NT2/D1 (cell line): ENCODE measurements at regions not wholly inside any gene's neighbourhood (a gene's known extent, or its start where the extent isn't known, plus 50 kb on each side); places are given as distances from the start of the nearest gene placed in this dataset.

Source experiments
- SUZ12 ChIP-seq: IDR thresholded peaks from 2 replicates; pipeline ENCODE4 v1.6.1; 2011; ENCODE audit not compliant: insufficient read length, insufficient read depth; ENCODE audit errors: extremely low read depth
- YY1 ChIP-seq: IDR thresholded peaks from 2 replicates; pipeline ENCODE4 v1.6.1; 2011; ENCODE audit not compliant: insufficient read length, insufficient read depth
- ZNF274 ChIP-seq: IDR thresholded peaks from 2 replicates; pipeline ENCODE4 v1.6.1; 2011; ENCODE audit warnings: mild to moderate bottlenecking, low read depth, low read length

GRCh38 chr20:11267131-11267761 lies 593.4 kb upstream of the JAG1 start:
- TF ChIP-seq YY1 (no peak), ZNF274 (no peak), SUZ12 (no peak)
